ENCODE measurements at regions not wholly inside any gene's neighbourhood (a gene's known extent, or its start where the extent isn't known, plus 50 kb on each side); places are given as distances from the start of the nearest gene placed in this dataset.

- no peak for TF ChIP-seq TFAP4 (CRISPR knock-in tag; IDR thresholded peaks at IDR 0.05; ENCODE audit: borderline replicate concordance)
Measured at GRCh38 chr5:57042524-57042931, 90.6 kb upstream of the MIER3 start (continued).

- in situ Hi-C loops (cut with MboI) (no loop called here), intact Hi-C loops (cut with micrococcal nuclease) (no loop called here)
- BruUV-seq (replicated peaks), result no TSS peak
- DNase-seq (ENCODE audit: extremely low read depth in 1 of 4, low spot score in 3 of 4), result no peak
- Histone ChIP-seq H3K27me3 (ENCODE audit: control insufficient read depth in 2 of 2, insufficient read depth in 2 of 2, low read length in 2 of 2) (peaks cover 13 to 25% of the 10 kb centered on the region in 2 experiments; a peak in 4 of 5 replicates), H3K36me3 (ENCODE audit: control insufficient read depth, insufficient read depth, low read length) (no peaks in the 10 kb centered on the region), H3K79me2 (ENCODE audit: control insufficient read depth, insufficient read depth, low read length) (no peaks in the 10 kb centered on the region), H3K4me1 (replicated peaks in 1 of 2; ENCODE audit: control insufficient read depth in 2 of 2, insufficient read depth in 2 of 2, low read length in 2 of 2) (no peaks in the 10 kb centered on the region), H3K9me1 (ENCODE audit: control insufficient read depth, insufficient read depth, low read length) (no peaks in the 10 kb centered on the region), H3K4me2 (ENCODE audit: insufficient read depth, low read length) (no peak overlapping the region), H4K20me1 (replicated peaks; ENCODE audit: control insufficient read depth, insufficient read depth, low read length) (no peaks in the 10 kb centered on the region; the same call in 1 of the 2 replicates), H2AFZ (ENCODE audit: low read depth, low read length) (no peak overlapping the region), H3K9ac (ENCODE audit: insufficient read depth in 1 of 2, low read depth in 2 of 2, low read length in 2 of 2) (no peak overlapping the region), H3K27ac (ENCODE audit: extremely low read depth, low read depth, low read length) (no peak overlapping the region), H3K9me3 (replicated peaks; ENCODE audit: control insufficient read depth, insufficient read depth, low read depth, low read length) (no peaks in the 10 kb centered on the region), H3K4me3 (no peak overlapping the region)
- no peak for ATAC-seq
- CTCF ChIA-PET (ENCODE audit: low intra/inter-chr PET ratio), result no interaction called here
- FAIRE-seq, result no peak
- TF ChIP-seq ZNF316 (IDR thresholded peaks at IDR 0.05) (peak; percentile 28; the same call in 1 of the 2 replicates), MITF (IDR thresholded peaks at IDR 0.05) (no peak), MAFF (IDR thresholded peaks at IDR 0.05; ENCODE audit: low read length) (peak; percentile 38)
- POLR2A ChIA-PET, result no interaction called here
Measured at GRCh38 chr5:57054135-57054534, 102.2 kb upstream of the MIER3 start.
